Large intestine (tissue), 3 donors: ENCODE measurements at regions not wholly inside any gene's neighbourhood (a gene's known extent, or its start where the extent isn't known, plus 50 kb on each side); places are given as distances from the start of the nearest gene placed in this dataset.

Experiments used
- DNase-seq, 2 donors: peaks; one replicate each; pipeline versions ENCODE4 v3.0.0 to v3.0.0-alpha.2; 2013
- H3K27ac ChIP-seq: one replicate; pipeline ENCODE4 v1.5.1; 2013; ENCODE audit warnings: low read length
- H3K27me3 ChIP-seq: 2 replicates; pipeline ENCODE4 v1.6.1; 2013; ENCODE audit warnings: low read length; ENCODE audit not compliant: control insufficient read depth, insufficient read depth
- H3K36me3 ChIP-seq: 2 replicates; pipeline ENCODE4 v1.6.1; 2013; ENCODE audit warnings: low read length; ENCODE audit not compliant: control insufficient read depth, insufficient read depth
- H3K4me1 ChIP-seq: one replicate; pipeline ENCODE4 v1.6.1; 2013; ENCODE audit warnings: low read length; ENCODE audit not compliant: control insufficient read depth, insufficient read depth
- H3K4me3 ChIP-seq: one replicate; pipeline ENCODE4 v1.5.1; 2013; ENCODE audit warnings: low read length
- H3K9me3 ChIP-seq: one replicate; pipeline ENCODE4 v1.6.1; 2013; ENCODE audit warnings: mild to moderate bottlenecking, low read depth, low read length, moderate library complexity; ENCODE audit not compliant: control insufficient read depth
- WGBS: methylation state at CpG from one replicate; pipeline ENCODE4 v1.1.5; 2013; ENCODE audit warnings: low lambda C conversion rate; ENCODE audit not compliant: insufficient coverage; 5-methylcytosine and 5-hydroxymethylcytosine counted together

GRCh38 chr5:11985993-11986392 lies 81.7 kb upstream of the CTNND2 start:
- no peaks in the 10 kb centered on the region for H3K4me1 ChIP-seq
- no CpG with 5 or more reads among the region's 2 CpGs for WGBS
- no peaks in the 10 kb centered on the region for H3K9me3 ChIP-seq
- H3K4me3 ChIP-seq: no peak overlapping the region
- no peaks in the 10 kb centered on the region for H3K36me3 ChIP-seq
- H3K27ac ChIP-seq: no peak overlapping the region
- no peaks in the 10 kb centered on the region for H3K27me3 ChIP-seq
- no peak for DNase-seq

- H3K4me3 ChIP-seq: no peak overlapping the region
- H3K36me3 ChIP-seq: no peaks in the 10 kb centered on the region
- DNase-seq: no peak
- H3K27me3 ChIP-seq: no peaks in the 10 kb centered on the region
- WGBS: no CpG with 5 or more reads among the region's 1 CpG
- H3K27ac ChIP-seq: no peak overlapping the region
- H3K9me3 ChIP-seq: no peaks in the 10 kb centered on the region
- no peaks in the 10 kb centered on the region for H3K4me1 ChIP-seq
Observed at GRCh38 chr5:11984196-11984595, 80.0 kb upstream of the CTNND2 start.

- Histone ChIP-seq H3K4me3 (no peak overlapping the region), H3K27me3 (no peaks in the 10 kb centered on the region), H3K9me3 (no peaks in the 10 kb centered on the region), H3K36me3 (no peaks in the 10 kb centered on the region), H3K27ac (no peak overlapping the region), H3K4me1 (no peaks in the 10 kb centered on the region)
- WGBS: no CpG with 5 or more reads among the region's 3 CpGs
- DNase-seq: no peak
Observed at GRCh38 chr5:11981986-11982385, 77.7 kb upstream of the CTNND2 start.

GRCh38 chr5:11977904-11978303 lies 73.7 kb upstream of the CTNND2 start:
- Histone ChIP-seq H3K36me3 (no peaks in the 10 kb centered on the region), H3K27me3 (no peaks in the 10 kb centered on the region), H3K4me1 (no peaks in the 10 kb centered on the region), H3K9me3 (no peaks in the 10 kb centered on the region), H3K27ac (no peak overlapping the region), H3K4me3 (no peak overlapping the region)
- no peak for DNase-seq
- WGBS: 90% methylated on average over 2 of the region's 2 CpGs

GRCh38 chr5:11973469-11973868 lies 69.2 kb upstream of the CTNND2 start:
- no peak for DNase-seq
- 92% methylated on average over 2 of the region's 7 CpGs for WGBS
- Histone ChIP-seq H3K4me1 (no peaks in the 10 kb centered on the region), H3K36me3 (no peaks in the 10 kb centered on the region), H3K27me3 (no peaks in the 10 kb centered on the region), H3K9me3 (no peaks in the 10 kb centered on the region), H3K4me3 (no peak overlapping the region), H3K27ac (no peak overlapping the region)

GRCh38 chr5:11963227-11963626 lies 59.0 kb upstream of the CTNND2 start:
- no peaks in the 10 kb centered on the region for H3K4me1 ChIP-seq
- H3K9me3 ChIP-seq: no peaks in the 10 kb centered on the region
- no peak for DNase-seq
- H3K4me3 ChIP-seq: no peak overlapping the region
- no peaks in the 10 kb centered on the region for H3K27me3 ChIP-seq
- H3K36me3 ChIP-seq: no peaks in the 10 kb centered on the region
- H3K27ac ChIP-seq: no peak overlapping the region
- WGBS: 100% methylated on average over 2 of the region's 3 CpGs

- DNase-seq: no peak
- no peaks in the 10 kb centered on the region for H3K27me3 ChIP-seq
Observed at GRCh38 chr5:11962122-11962521, 57.9 kb upstream of the CTNND2 start.

GRCh38 chr5:11958321-11958720 lies 54.1 kb upstream of the CTNND2 start:
- no CpG with 5 or more reads among the region's 2 CpGs for WGBS
- DNase-seq: no peak
- Histone ChIP-seq H3K4me3 (no peak overlapping the region), H3K27me3 (no peaks in the 10 kb centered on the region), H3K36me3 (no peaks in the 10 kb centered on the region), H3K4me1 (no peaks in the 10 kb centered on the region), H3K9me3 (no peaks in the 10 kb centered on the region), H3K27ac (no peak overlapping the region)

More at GRCh38 chr5:11962122-11962521, 57.9 kb upstream of the CTNND2 start:
- no peaks in the 10 kb centered on the region for H3K4me1 ChIP-seq
- 18% methylated on average over 4 of the region's 4 CpGs for WGBS
- no peak overlapping the region for H3K4me3 ChIP-seq
- H3K36me3 ChIP-seq: no peaks in the 10 kb centered on the region
- no peaks in the 10 kb centered on the region for H3K9me3 ChIP-seq
- H3K27ac ChIP-seq: no peak overlapping the region

GRCh38 chr5:11955331-11955730 lies 51.1 kb upstream of the CTNND2 start:
- no peak overlapping the region for H3K4me3 ChIP-seq
- H3K27me3 ChIP-seq: no peaks in the 10 kb centered on the region
- DNase-seq: no peak
- no peaks in the 10 kb centered on the region for H3K4me1 ChIP-seq
- no peaks in the 10 kb centered on the region for H3K9me3 ChIP-seq
- H3K36me3 ChIP-seq: no peaks in the 10 kb centered on the region
- H3K27ac ChIP-seq: no peak overlapping the region
